ENCODE measurements at regions not wholly inside any gene's neighbourhood (a gene's known extent, or its start where the extent isn't known, plus 50 kb on each side); places are given as distances from the start of the nearest gene placed in this dataset.

GRCh38 chr11:33515347-33515746, 185.3 kb downstream of the C11orf91 start:
- H3K4me3 ChIP-seq (replicated peaks in 1 of 2; ENCODE audit: low read depth in 2 of 2, low read length in 2 of 2), result no peak overlapping the region
- TF ChIP-seq CTCF (IDR thresholded peaks at IDR 0.05; ENCODE audit: low read depth, low read length), result no peak
- DNase-seq (ENCODE audit: low read depth in 2 of 2), result peak; percentile 54 to 89

GRCh38 chr11:33514079-33514925, 186.3 kb downstream of the C11orf91 start:
- no peak for DNase-seq (ENCODE audit: low read depth in 2 of 2)
- no peak for TF ChIP-seq CTCF (IDR thresholded peaks at IDR 0.05; ENCODE audit: low read depth, low read length)
- no peak overlapping the region for H3K4me3 ChIP-seq (replicated peaks in 1 of 2; ENCODE audit: low read depth in 2 of 2, low read length in 2 of 2)

DNA sequence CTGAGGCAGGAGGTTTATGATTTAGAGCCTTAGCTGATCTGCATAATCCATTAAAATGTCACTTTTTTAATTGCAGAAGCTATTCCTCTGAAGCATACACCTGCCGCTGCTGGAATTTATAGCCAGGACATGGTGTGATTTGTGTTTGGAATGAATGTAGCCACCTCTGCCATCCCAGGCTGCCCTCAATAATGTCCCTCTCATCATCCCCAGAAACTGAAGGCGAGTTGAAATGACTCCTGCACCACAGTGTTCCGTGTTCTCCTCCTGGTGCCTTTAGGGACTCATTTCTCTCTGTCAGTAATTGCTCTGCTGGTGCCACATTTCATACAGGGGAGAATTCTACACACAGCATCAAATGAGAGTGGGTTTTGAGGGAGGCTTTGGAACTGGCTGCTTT, 191.0 kb downstream of the C11orf91 start:
- H3K4me3 ChIP-seq (replicated peaks in 1 of 2; ENCODE audit: low read depth in 2 of 2, low read length in 2 of 2), result no peak overlapping the region
- DNase-seq (ENCODE audit: low read depth in 2 of 2), result no peak
- no peak for TF ChIP-seq CTCF (IDR thresholded peaks at IDR 0.05; ENCODE audit: low read depth, low read length)

- DNase-seq (ENCODE audit: low read depth in 2 of 2), result peak; percentile 66 to 82
- TF ChIP-seq CTCF (IDR thresholded peaks at IDR 0.05; ENCODE audit: low read depth, low read length), result no peak
- no peak overlapping the region for H3K4me3 ChIP-seq (replicated peaks in 1 of 2; ENCODE audit: low read depth in 2 of 2, low read length in 2 of 2)
Measured at GRCh38 chr11:33507967-33508366, 192.7 kb downstream of the C11orf91 start.

DNA sequence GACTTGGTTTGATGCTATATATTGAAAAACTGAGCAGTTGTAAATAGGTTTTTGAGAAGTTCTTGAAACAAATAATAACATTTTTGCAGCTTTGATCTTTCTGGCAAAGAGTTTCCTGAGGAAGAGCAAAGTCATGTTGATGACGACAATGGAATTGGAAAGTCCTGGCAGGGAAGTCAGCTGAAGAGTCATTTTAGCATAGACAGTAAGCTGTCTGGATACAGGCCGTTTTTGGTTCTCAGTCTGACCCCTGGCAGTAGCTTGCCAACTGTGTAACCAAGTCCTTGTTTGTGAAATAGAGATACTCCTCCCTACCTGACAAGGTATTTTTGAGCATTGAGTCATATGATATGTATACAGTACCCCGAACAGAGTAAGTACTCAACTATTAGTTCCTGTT, 193.3 kb downstream of the C11orf91 start:
- DNase-seq (ENCODE audit: low read depth in 2 of 2), result peak in 1 of 2 donors; percentile 42
- no peak for TF ChIP-seq CTCF (IDR thresholded peaks at IDR 0.05; ENCODE audit: low read depth, low read length)
- no peak overlapping the region for H3K4me3 ChIP-seq (replicated peaks in 1 of 2; ENCODE audit: low read depth in 2 of 2, low read length in 2 of 2)

- no peak for DNase-seq (ENCODE audit: low read depth in 2 of 2)
- TF ChIP-seq CTCF (IDR thresholded peaks at IDR 0.05; ENCODE audit: low read depth, low read length), result no peak
- no peak overlapping the region for H3K4me3 ChIP-seq (replicated peaks in 1 of 2; ENCODE audit: low read depth in 2 of 2, low read length in 2 of 2)
Measured at GRCh38 chr11:33505093-33505492, 195.5 kb downstream of the C11orf91 start.
